HL-60 (cell line): ENCODE measurements at regions not wholly inside any gene's neighbourhood (a gene's known extent, or its start where the extent isn't known, plus 50 kb on each side); places are given as distances from the start of the nearest gene placed in this dataset.

ENCODE experiments used
- CTCF ChIP-seq: IDR thresholded peaks from one replicate; pipeline ENCODE4 v1.5.1; 2011; ENCODE audit warnings: low read length, control low read depth, inconsistent platforms; ENCODE audit not compliant: insufficient read depth
- GABPA ChIP-seq: IDR thresholded peaks from 2 replicates; pipeline ENCODE4 v1.6.1; 2012; ENCODE audit warnings: low read depth
- POLR2AphosphoS5 ChIP-seq: IDR thresholded peaks from 2 replicates; pipeline ENCODE4 v1.6.1; 2012; ENCODE audit warnings: low read depth
- TF ChIP-seq, protein P1 (sequence below): IDR thresholded peaks from 2 replicates; pipeline ENCODE4 v1.6.1; 2012; ENCODE audit warnings: low read depth; ENCODE audit not compliant: insufficient replicate concordance

DNA sequence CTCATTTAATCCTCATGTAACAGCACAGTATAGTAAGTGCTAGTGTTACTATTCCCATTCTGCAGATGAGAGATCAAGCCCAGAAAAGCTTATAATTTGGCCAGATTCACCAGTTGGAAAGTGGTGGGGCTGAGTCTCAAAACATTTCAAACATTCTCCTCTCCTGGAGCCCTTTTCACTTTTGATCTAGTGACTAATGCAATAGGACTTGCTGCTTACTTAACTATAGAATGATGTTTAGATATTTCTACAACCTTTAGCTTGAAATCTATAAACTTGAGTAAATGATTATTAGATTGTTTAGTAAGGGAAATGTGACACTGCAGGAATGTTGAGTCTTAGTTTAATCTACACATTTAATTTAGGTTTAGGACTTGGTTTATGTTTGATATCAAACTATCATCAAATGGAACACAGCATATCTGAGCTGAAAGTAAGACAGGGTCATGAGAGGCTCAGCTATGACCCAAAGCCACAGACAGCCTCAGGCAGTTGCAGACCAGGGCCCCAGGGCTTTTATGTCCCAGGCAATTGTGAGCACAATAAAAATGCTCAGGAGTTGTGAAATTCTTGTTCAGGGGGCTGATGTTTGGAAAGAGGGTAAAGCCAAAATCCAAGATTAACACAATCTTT, 199.5 kb upstream of the HS3ST1 start:
- no peak for TF ChIP-seq CTCF
- TF ChIP-seq, protein P1, sequence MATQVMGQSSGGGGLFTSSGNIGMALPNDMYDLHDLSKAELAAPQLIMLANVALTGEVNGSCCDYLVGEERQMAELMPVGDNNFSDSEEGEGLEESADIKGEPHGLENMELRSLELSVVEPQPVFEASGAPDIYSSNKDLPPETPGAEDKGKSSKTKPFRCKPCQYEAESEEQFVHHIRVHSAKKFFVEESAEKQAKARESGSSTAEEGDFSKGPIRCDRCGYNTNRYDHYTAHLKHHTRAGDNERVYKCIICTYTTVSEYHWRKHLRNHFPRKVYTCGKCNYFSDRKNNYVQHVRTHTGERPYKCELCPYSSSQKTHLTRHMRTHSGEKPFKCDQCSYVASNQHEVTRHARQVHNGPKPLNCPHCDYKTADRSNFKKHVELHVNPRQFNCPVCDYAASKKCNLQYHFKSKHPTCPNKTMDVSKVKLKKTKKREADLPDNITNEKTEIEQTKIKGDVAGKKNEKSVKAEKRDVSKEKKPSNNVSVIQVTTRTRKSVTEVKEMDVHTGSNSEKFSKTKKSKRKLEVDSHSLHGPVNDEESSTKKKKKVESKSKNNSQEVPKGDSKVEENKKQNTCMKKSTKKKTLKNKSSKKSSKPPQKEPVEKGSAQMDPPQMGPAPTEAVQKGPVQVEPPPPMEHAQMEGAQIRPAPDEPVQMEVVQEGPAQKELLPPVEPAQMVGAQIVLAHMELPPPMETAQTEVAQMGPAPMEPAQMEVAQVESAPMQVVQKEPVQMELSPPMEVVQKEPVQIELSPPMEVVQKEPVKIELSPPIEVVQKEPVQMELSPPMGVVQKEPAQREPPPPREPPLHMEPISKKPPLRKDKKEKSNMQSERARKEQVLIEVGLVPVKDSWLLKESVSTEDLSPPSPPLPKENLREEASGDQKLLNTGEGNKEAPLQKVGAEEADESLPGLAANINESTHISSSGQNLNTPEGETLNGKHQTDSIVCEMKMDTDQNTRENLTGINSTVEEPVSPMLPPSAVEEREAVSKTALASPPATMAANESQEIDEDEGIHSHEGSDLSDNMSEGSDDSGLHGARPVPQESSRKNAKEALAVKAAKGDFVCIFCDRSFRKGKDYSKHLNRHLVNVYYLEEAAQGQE, result no peak
- no peak for TF ChIP-seq POLR2AphosphoS5
- no peak for TF ChIP-seq GABPA
